Astrocyte (in vitro differentiated cells and primary cell): ENCODE measurements at regions not wholly inside any gene's neighbourhood (a gene's known extent, or its start where the extent isn't known, plus 50 kb on each side); places are given as distances from the start of the nearest gene placed in this dataset.

ENCODE experiments used
- CTCF ChIP-seq: IDR thresholded peaks from 2 replicates; pipeline ENCODE4 v1.5.1; 2011; ENCODE audit warnings: low read depth, mild to moderate bottlenecking, inconsistent platforms, low read length, moderate library complexity; ENCODE audit not compliant: insufficient read depth
- EZH2 ChIP-seq: IDR thresholded peaks from 2 replicates; pipeline ENCODE4 v1.6.1; 2012; ENCODE audit warnings: mild to moderate bottlenecking, low read length, inconsistent platforms; ENCODE audit not compliant: insufficient read depth

DNA sequence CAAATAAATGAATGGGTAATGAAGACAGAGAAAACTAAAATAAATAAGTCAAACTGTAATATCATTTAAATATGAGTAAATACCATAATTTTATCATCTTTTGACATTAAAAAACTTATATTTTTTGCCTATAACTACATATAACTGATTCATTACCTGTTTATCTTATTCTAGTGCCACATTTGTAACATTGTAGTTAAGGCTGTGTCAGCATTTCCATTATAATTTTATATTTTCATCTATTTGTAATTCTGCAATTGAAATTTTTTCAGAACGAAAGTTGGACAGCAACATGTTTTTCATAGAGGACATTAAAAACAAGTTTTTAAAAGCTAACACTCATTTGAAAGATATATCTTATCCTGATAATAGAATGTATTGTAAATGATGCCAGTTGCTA lies 1286.5 kb downstream of the LRFN5 start:
- TF ChIP-seq CTCF: no peak
- no peak for TF ChIP-seq EZH2
